Activated gamma-delta T cell treated with Interleukin-2 at 50 U/mL for 16 hours (primary cell): ENCODE measurements at regions not wholly inside any gene's neighbourhood (a gene's known extent, or its start where the extent isn't known, plus 50 kb on each side); places are given as distances from the start of the nearest gene placed in this dataset.

Source experiments
- DNase-seq: peaks from one replicate; pipeline ENCODE4 v3.0.0-alpha.2; 2020

- no peak for DNase-seq
These were observed 213.4 kb downstream of the PLK2 start for GRCh38 chr5:58246461-58246944.

- DNase-seq = no peak
These were observed 214.4 kb downstream of the PLK2 start for GRCh38 chr5:58245476-58245840.

- no peak for DNase-seq
These were observed 214.9 kb downstream of the PLK2 start for GRCh38 chr5:58244819-58245475.

GRCh38 chr5:58241389-58241788 lies 218.5 kb downstream of the PLK2 start:
- no peak for DNase-seq

- no peak for DNase-seq
These were observed 219.6 kb downstream of the PLK2 start for GRCh38 chr5:58240322-58240721.

GRCh38 chr5:58239731-58240130 lies 220.2 kb downstream of the PLK2 start:
- no peak for DNase-seq

- DNase-seq = no peak
These were observed 220.8 kb downstream of the PLK2 start for GRCh38 chr5:58239045-58239444.

- DNase-seq = no peak
These were observed 223.4 kb downstream of the PLK2 start for GRCh38 chr5:58236498-58236897.

- no peak for DNase-seq
These were observed 224.6 kb downstream of the PLK2 start for GRCh38 chr5:58235299-58235698.

GRCh38 chr5:58232130-58232529 lies 227.8 kb downstream of the PLK2 start:
- DNase-seq = no peak

- DNase-seq = no peak
These were observed 228.8 kb downstream of the PLK2 start for GRCh38 chr5:58231041-58231440.

- DNase-seq = no peak
These were observed 231.0 kb downstream of the PLK2 start for GRCh38 chr5:58228896-58229295.

GRCh38 chr5:58227858-58228257 lies 232.0 kb downstream of the PLK2 start:
- DNase-seq = no peak

GRCh38 chr5:58224661-58225060 lies 235.2 kb downstream of the PLK2 start:
- DNase-seq = no peak

GRCh38 chr5:58224221-58224620 lies 235.7 kb downstream of the PLK2 start:
- no peak for DNase-seq

GRCh38 chr5:58215364-58215763 lies 244.5 kb downstream of the PLK2 start:
- no peak for DNase-seq

GRCh38 chr5:58211441-58211840 lies 248.4 kb downstream of the PLK2 start:
- no peak for DNase-seq

- no peak for DNase-seq
These were observed 251.2 kb downstream of the PLK2 start for GRCh38 chr5:58208674-58209073.

GRCh38 chr5:58207076-58207475 lies 252.8 kb downstream of the PLK2 start:
- DNase-seq = no peak

GRCh38 chr5:58204966-58205365 lies 254.9 kb downstream of the PLK2 start:
- DNase-seq = no peak

- DNase-seq = no peak
These were observed 256.9 kb downstream of the PLK2 start for GRCh38 chr5:58202941-58203444.

- DNase-seq = no peak
These were observed 257.8 kb downstream of the PLK2 start for GRCh38 chr5:58201922-58202648.

- DNase-seq = no peak
These were observed 259.4 kb downstream of the PLK2 start for GRCh38 chr5:58200451-58200850.

- DNase-seq = no peak
These were observed 260.8 kb downstream of the PLK2 start for GRCh38 chr5:58199087-58199486.

GRCh38 chr5:58198330-58198729 lies 261.6 kb downstream of the PLK2 start:
- no peak for DNase-seq
